ENCODE measurements at regions not wholly inside any gene's neighbourhood (a gene's known extent, or its start where the extent isn't known, plus 50 kb on each side); places are given as distances from the start of the nearest gene placed in this dataset.

DNA sequence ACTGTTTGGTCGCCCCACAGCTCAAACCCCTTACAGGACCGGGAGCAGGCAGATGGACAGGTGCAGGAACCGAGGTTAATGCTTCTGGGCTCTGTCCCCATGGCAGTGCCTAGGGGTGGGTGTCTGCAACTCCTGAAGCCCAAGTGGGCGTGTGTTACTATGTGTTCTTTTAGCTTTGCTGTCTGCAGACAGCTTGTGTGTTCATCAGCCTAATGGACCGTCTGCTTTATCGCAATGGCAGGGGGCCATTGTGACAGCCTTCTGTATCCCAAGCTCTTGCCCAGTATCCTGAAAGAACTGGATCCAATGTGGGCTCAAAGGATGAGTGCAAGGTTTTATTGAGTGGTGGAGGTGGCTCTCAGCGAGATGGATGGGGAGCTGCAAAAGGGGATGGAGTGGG lies 266.7 kb downstream of the CSNK1G3 start:
- no peak for DNase-seq

DNA sequence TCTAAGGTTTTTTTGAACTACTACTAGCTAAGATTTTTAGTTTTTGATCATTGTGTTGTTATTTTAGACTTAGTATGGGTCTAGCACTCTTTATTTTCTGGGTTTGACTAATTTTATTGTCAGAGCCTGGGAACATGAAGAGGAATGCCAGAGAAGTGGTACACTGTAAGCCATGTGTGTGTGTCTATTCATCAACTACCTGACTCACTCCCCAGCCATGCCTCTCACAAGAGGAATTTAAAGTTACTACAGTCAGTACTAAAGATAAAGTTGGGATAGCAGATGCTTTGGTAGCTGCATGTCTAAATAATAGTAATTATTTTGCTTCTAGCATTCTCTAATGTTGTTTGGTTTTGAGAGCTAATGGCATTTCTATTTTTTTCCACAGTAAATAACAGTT lies 264.8 kb downstream of the CSNK1G3 start:
- DNase-seq = no peak

GRCh38 chr5:123771715-123772114 lies 259.7 kb downstream of the CSNK1G3 start:
- no peak for DNase-seq

DNA sequence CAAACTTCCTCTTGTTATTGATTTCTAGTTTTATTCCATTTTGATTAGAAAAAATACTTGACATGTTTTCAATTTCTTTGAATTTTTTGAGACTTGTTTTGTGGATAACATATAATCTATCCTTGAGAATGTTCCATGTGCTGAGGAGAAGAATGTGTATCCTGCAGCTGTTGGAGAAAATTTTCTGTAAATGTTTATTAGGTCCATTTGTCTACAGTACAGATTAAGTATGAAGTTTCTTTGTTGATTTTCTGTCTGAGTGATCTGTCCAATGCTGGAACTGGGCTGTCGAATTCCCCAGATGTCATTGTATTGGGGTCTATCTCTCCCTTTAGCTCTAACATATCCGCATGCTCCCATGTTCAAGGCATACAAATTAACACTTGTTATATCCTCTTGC lies 251.2 kb downstream of the CSNK1G3 start:
- DNase-seq = no peak

- no peak for DNase-seq
These were observed 244.8 kb downstream of the CSNK1G3 start for GRCh38 chr5:123756816-123757215.

GRCh38 chr5:123756318-123756665 lies 244.3 kb downstream of the CSNK1G3 start:
- DNase-seq = no peak

DNA sequence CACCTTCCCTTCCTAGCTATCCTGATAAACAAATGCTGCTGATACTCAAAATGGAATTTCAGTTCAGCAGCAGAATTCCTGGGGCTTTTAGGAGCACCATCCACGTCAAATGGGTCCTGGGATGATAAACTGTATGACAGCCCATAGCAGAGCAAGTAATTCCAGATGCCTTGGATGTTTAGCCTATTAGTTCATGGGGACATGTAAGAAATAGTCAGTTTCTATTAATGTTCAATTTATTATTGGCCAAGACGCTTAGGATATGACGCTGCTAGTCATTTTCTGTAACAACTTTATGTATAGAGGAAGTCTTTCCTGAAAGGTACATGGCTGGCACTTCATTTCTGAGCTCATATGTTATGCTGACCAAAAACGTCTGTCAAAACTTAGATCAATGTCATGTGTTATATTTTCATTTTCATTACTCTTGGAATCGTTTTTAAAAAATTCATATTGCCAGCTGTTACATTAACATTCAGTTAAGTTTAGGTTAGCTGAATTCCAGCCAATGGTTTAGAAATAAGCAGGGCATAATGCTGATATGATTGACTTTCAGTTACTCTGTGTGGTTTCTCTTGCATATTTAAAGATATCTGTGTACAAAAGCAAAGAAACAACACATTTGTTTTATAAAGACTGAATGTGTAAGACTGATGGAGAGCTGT lies 243.8 kb downstream of the CSNK1G3 start:
- no peak for DNase-seq

DNA sequence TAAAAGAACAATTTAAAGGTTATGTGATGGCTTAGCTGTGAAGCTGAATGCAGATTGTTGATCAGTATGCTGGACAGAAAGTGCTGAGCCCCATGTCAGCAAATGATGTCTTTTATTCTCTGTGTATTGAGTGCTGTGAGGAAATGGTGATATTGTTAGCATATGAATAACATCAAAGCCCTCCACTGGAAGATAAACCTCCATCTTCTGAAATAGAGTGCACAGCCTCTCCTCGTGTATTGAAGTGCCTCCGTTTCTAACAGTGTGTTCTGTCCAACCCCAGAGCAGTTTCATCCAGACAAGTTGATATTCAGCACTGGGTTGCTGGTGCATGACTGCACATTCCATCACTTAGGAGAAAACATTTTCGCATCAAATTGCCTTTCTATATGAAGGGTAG lies 242.9 kb downstream of the CSNK1G3 start:
- DNase-seq = no peak

DNA sequence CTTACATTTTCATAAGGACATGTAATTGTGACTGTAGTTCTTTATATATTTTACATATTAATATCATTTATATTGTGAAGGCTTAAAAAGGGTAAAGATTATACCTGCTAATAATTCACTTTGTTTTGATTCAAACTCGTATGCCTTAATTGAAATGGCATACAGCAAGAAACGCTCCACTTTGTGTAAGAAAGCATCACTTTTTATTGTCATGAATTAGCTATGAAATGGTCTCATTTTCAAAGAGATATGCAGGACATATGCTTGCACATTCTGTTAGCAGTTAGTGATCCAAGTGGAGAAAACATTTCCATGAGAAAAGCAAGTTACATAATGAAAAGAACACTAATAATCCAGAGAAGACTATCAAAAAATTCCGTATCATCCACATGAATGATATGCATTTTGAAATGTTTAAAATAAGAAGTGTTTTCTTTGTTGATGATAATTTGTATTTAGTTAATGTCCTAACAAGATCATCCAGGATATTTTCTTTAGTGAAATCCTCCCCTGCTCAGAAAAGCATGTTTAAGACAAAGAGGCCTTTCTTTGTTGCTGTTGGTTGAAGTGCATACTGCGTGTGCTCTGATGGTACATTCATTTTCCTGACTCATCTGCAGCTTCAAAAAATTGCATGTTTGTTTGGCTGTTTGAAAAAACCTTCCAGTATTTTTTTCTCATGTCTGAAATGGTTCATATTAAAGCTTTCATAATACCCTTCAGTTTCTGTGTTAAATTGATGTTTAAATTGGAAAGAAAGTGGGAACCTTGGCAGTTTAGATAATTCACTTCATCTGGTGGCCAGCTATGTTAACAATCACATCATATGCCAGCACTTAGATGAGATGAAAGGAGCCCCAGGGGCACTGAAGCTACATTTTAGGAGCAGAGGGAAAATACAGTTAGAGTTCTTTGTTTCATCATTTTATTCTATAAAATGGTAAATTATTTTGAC lies 242.2 kb downstream of the CSNK1G3 start:
- DNase-seq = no peak

GRCh38 chr5:123753180-123753936 lies 241.4 kb downstream of the CSNK1G3 start:
- no peak for DNase-seq

DNA sequence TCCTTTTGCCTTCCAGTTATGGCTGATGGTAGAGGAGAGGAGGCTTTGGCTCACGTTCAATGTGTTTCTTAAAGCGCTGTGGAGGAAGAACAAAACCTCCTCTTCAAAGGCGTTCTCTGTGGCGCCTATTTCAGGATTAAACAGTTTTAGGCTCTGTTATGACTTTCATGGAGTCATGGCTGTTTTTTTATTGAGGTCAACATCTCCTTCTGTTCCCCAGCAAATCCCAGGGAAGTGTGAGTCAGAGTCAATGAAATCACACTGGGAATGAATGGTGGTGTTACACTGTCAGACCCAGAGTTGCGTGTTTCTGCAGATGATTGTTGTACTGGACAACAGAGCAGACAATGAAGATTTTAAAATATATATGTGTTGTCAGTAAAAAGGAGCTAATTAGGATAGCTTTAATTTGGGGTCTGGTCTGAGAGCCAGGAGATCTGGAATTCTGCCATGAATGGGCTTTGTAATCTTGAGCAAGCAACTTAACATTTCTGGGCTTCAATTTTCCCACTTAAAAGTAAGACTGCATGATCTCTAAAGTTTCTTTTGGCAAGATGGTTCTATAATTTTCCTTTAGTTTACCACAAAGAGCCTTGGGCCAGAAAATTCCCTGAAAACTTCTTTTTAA lies 240.7 kb downstream of the CSNK1G3 start:
- no peak for DNase-seq

- no peak for DNase-seq
These were observed 239.7 kb downstream of the CSNK1G3 start for GRCh38 chr5:123751670-123752069.

DNA sequence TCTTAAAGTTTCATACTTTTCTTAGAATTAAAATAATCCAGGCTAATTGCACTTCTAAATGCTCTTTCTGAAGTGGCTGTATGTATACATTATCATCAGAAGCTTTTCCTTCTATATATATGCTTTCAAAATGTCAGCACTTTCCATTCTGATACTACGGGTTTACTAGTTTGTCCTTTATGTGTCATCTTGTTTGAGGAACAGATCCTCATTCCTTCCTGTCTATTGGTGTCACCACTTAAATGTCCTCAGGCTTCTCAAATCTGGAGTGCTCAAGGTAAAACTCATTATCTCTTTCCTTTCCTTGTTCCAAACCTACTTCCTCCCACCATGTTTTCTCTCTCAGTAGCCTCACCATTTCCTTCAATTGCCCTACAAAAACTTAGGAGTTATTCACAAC lies 236.3 kb downstream of the CSNK1G3 start:
- DNase-seq = no peak

- DNase-seq = no peak
These were observed 234.8 kb downstream of the CSNK1G3 start for GRCh38 chr5:123746683-123747360.

GRCh38 chr5:123743990-123744583 lies 232.1 kb downstream of the CSNK1G3 start:
- DNase-seq = no peak

DNA sequence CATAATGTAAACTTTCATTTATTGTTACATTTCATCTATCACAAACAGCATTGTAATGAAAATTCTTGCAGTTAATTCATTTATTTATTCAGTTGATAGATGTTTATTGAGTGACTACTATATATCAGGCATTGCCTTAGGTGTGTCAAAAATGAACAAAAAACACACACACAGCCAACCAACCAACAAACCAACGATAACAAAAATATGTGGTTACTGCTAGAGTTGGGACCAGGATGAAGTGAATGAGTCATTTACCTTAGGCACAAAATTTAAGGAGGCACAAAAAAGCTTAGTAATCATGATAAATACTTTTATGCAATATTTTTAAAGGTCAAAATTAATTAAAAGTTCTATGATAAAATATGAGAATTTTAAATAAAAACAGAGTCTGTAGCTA lies 223.4 kb downstream of the CSNK1G3 start:
- DNase-seq = no peak

DNA sequence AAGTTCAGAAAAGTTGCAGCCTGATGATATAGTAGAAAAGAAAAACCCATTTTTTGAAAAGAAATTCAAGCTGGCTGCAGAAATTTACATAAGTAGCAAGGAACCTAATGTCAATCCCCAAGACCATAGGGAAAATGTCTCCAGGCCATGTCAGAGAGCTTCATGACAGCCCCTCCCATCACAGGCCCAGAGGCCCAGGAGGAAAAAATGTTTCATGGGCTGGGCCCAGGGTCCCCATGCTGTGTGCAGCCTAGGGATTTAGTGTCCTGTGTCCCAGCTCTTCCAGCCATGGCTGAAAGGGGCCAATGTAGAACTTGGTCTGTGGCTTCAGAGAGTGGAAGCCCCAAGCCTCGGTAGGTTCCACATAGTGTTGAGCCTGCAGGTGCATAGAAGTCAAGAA lies 220.3 kb downstream of the CSNK1G3 start:
- DNase-seq = no peak

DNA sequence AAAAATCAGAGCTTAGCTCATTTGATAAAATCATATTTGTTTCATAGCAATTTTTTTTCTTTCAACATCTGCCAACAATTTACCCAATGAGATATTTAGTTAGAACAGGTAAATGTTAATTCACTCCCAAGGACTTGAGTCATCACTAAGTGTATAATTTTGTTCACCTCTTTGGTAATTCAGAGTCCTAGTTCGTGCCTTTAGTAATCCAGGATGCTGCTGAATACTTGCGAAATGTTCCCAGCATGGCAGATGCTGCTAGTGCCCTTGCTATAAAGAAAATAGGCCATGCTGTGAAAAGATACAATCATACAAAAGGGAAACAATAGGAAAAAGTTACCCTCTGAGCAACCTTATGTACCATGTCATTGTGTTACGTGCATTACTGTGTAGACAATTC lies 210.5 kb downstream of the CSNK1G3 start:
- no peak for DNase-seq

DNA sequence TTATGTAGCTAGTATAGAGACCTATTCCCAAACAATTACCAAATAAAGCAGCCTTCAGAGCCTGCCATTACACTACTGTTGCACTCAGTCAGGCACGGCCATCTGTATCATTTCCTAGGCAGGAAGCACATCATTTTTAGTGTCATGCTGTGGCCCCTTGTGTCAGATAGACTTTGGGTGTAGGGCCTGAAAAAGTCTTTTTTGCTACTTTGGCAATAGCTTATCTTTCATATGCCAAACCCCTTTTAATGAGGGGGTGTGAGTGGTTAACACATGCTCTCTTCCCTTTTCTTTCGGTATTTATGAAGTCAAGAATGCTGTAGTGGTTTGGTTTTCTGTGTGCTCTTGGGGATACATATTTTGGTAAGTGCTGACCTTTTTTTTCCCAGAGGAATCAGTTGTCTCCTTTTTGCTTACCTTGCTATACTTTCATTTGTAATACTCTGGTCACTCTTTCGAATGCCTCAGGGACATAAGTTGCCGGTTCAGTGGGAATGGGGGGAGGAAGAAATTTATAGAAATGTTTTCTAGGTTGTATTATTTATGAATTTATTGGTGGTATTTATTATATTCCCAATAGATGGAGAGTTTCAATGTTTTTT lies 209.8 kb downstream of the CSNK1G3 start:
- DNase-seq = peak; percentile 73 to 76

- DNase-seq = no peak
These were observed 209.0 kb downstream of the CSNK1G3 start for GRCh38 chr5:123720955-123721354.

- no peak for DNase-seq
These were observed 208.4 kb downstream of the CSNK1G3 start for GRCh38 chr5:123720339-123720738.
